ENCODE measurements at regions not wholly inside any gene's neighbourhood (a gene's known extent, or its start where the extent isn't known, plus 50 kb on each side); places are given as distances from the start of the nearest gene placed in this dataset.

DNA sequence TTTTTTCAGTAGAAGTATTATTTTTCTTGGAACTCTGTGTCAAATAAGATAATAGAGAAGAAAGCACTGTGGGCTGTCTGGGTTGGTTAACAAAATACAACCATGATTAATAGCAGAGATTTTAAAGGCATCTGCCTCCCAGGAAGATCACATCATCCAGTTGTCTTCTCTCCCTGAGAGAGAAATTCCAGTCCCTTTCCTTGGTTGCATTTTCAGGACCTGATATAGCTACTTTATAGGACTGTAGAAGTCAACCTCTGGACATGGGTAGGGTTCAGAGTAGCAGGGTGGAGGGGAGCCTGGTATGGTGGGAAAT lies 309.9 kb upstream of the IGFBP3 start:
- TF ChIP-seq POLR2AphosphoS5 (IDR thresholded peaks at IDR 0.05; ENCODE audit: borderline replicate concordance, low read depth, low read length): no peak
- no peak for TF ChIP-seq EZH2 (IDR thresholded peaks at IDR 0.05)

Data from SK-N-MC (cell line).